IMR-90 (cell line): ENCODE measurements at regions not wholly inside any gene's neighbourhood (a gene's known extent, or its start where the extent isn't known, plus 50 kb on each side); places are given as distances from the start of the nearest gene placed in this dataset.

Source experiments
- ATAC-seq: fragments of 200-7000 bp; cut with Tn5 transposase; 2 replicates; pipeline ENCODE4 v1.9.1; 2020; ENCODE audit warnings: low read depth, mild to moderate bottlenecking, moderate library complexity
- BruUV-seq: library from RNA; stranded (reverse); fragments of 400-500 nt; replicated peaks from 2 replicates; lab custom pipeline; 2021; lab: Mats Ljungman, UMichigan
- CTCF ChIA-PET: fragments of 300-600 bp; formaldehyde crosslinking; extraction: SDS; loops from one replicate; lab custom pipeline; 2021; ENCODE audit warnings: antibody characterized with exemption; lab: Yijun Ruan, JAX
- POLR2A ChIA-PET: fragments of 300-600 bp; sonication (Branson Sonifier 250); formaldehyde crosslinking; loops from one replicate; lab custom pipeline; 2022; ENCODE audit warnings: antibody characterized with exemption; ENCODE audit not compliant: unreplicated experiment; lab: Charles Lee
- DNase-seq: peaks from one replicate; pipeline ENCODE4 v3.0.0; 2013
- H2AFZ ChIP-seq: replicated peaks from 2 replicates; pipeline ENCODE3; 2013; ENCODE audit warnings: low read length, mild to moderate bottlenecking; ENCODE audit not compliant: poor library complexity
- H2AK5ac ChIP-seq: 2 replicates; pipeline ENCODE4 v1.6.1; 2013; ENCODE audit warnings: low read depth, low read length, inconsistent platforms
- H2AK9ac ChIP-seq: replicated peaks from 2 replicates; pipeline ENCODE3; 2013; ENCODE audit warnings: mild to moderate bottlenecking, low read depth, low read length, moderate library complexity; ENCODE audit not compliant: poor library complexity
- H2BK120ac ChIP-seq: 2 replicates; pipeline ENCODE4 v1.6.1; 2013; ENCODE audit warnings: low read depth, low read length, inconsistent platforms
- H2BK15ac ChIP-seq: 3 replicates; pipeline ENCODE4 v1.6.1; 2013; ENCODE audit warnings: low read depth, low read length, inconsistent platforms
- H2BK20ac ChIP-seq: 2 replicates; pipeline ENCODE4 v1.6.1; 2013; ENCODE audit warnings: low read depth, mild to moderate bottlenecking, inconsistent platforms, low read length, moderate library complexity
- H2BK5ac ChIP-seq: 2 replicates; pipeline ENCODE4 v1.6.1; 2013; ENCODE audit warnings: mild to moderate bottlenecking, low read depth, low read length, inconsistent platforms; ENCODE audit not compliant: poor library complexity, severe bottlenecking
- H3K14ac ChIP-seq: replicated peaks from 2 replicates; pipeline ENCODE4 v1.6.1; 2013; ENCODE audit warnings: low read depth, low read length, inconsistent platforms
- H3K18ac ChIP-seq: 2 replicates; pipeline ENCODE4 v1.6.1; 2013; ENCODE audit warnings: low read depth, low read length, control low read depth
- H3K23ac ChIP-seq: 2 replicates; pipeline ENCODE4 v1.6.1; 2013; ENCODE audit warnings: low read depth, low read length, inconsistent platforms
- H3K27ac ChIP-seq: 2 replicates; pipeline ENCODE4 v1.5.1; 2013; ENCODE audit warnings: mild to moderate bottlenecking, control low read depth, low read length; ENCODE audit not compliant: insufficient read depth
- H3K27me3 ChIP-seq: 2 replicates; pipeline ENCODE4 v1.6.1; 2013; ENCODE audit warnings: low read length; ENCODE audit not compliant: control insufficient read depth, insufficient read depth
- H3K36me3 ChIP-seq: 2 replicates; pipeline ENCODE4 v1.6.1; 2013; ENCODE audit warnings: low read length, mixed read lengths; ENCODE audit not compliant: control insufficient read depth, insufficient read depth
- H3K4ac ChIP-seq: 2 replicates; pipeline ENCODE4 v1.6.1; 2013; ENCODE audit warnings: low read depth, low read length, inconsistent platforms
- H3K4me1 ChIP-seq: 2 replicates; pipeline ENCODE4 v1.6.1; 2013; ENCODE audit warnings: low read length, mixed read lengths; ENCODE audit not compliant: control insufficient read depth, insufficient read depth
- H3K4me2 ChIP-seq: 2 replicates; pipeline ENCODE4 v1.6.1; 2013; ENCODE audit warnings: low read depth, mild to moderate bottlenecking, control low read depth, low read length, moderate library complexity
- H3K4me3 ChIP-seq: 2 replicates; pipeline ENCODE4 v1.5.1; 2013; ENCODE audit warnings: low read depth, mild to moderate bottlenecking, control low read depth, low read length, moderate library complexity; ENCODE audit not compliant: insufficient read depth
- H3K56ac ChIP-seq: 2 replicates; pipeline ENCODE4 v1.6.1; 2013; ENCODE audit warnings: low read length, inconsistent platforms; ENCODE audit not compliant: insufficient read depth; ENCODE audit errors: extremely low read depth
- H3K79me1 ChIP-seq, 2 experiments: 2 replicates each; pipeline ENCODE4 v1.6.1; 2013; ENCODE audit warnings: low read length in 2 of 2, inconsistent platforms in 1 of 2, low read depth in 1 of 2
- H3K9ac ChIP-seq: 2 replicates; pipeline ENCODE4 v1.6.1; 2013; ENCODE audit warnings: low read depth, low read length, control low read depth
- H3K9me1 ChIP-seq: 2 replicates; pipeline ENCODE4 v1.6.1; 2013; ENCODE audit warnings: low read length, inconsistent platforms; ENCODE audit not compliant: insufficient read depth
- H3K9me3 ChIP-seq: 2 replicates; pipeline ENCODE4 v1.6.1; 2013; ENCODE audit warnings: low read length; ENCODE audit not compliant: control insufficient read depth, insufficient read depth
- H4K20me1 ChIP-seq: 2 replicates; pipeline ENCODE4 v1.6.1; 2013; ENCODE audit warnings: low read length, inconsistent platforms; ENCODE audit not compliant: insufficient read depth
- H4K5ac ChIP-seq: 2 replicates; pipeline ENCODE4 v1.6.1; 2013; ENCODE audit warnings: mild to moderate bottlenecking, low read depth, low read length, control low read depth
- H4K8ac ChIP-seq, 2 experiments: 2 replicates each; pipeline ENCODE4 v1.6.1; 2013; ENCODE audit warnings: low read depth in 2 of 2, low read length in 2 of 2, control low read depth in 1 of 2, inconsistent platforms in 1 of 2
- H4K91ac ChIP-seq: 2 replicates; pipeline ENCODE4 v1.6.1; 2013; ENCODE audit warnings: low read depth, low read length, inconsistent platforms; ENCODE audit not compliant: insufficient read depth
- CEBPB ChIP-seq: IDR thresholded peaks from 2 replicates; pipeline ENCODE4 v1.6.1; 2012; ENCODE audit warnings: low read depth, low read length, improper control_type of control experiment
- FOS ChIP-seq: fragments of 150-350 bp; IDR thresholded peaks from 2 replicates; pipeline ENCODE4 v1.6.1; 2016; ENCODE audit warnings: low read depth, low read length
- WGBS, 2 experiments: methylation state at CpG; one replicate each; pipeline versions ENCODE4 v1.1.5 to v1.1.7; 2013; ENCODE audit warnings: missing lambda C conversion rate in 2 of 2; ENCODE audit not compliant: insufficient read length in 1 of 2; ENCODE audit errors: extremely low coverage in 2 of 2; 5-methylcytosine and 5-hydroxymethylcytosine counted together
- dilution Hi-C: fragments of 300-500 bp; cut with HindIII; formaldehyde crosslinking; loops from one replicate; pipeline ENCODE4 v1.14.3; 2018; ENCODE audit warnings: low sequenced_read_pairs; ENCODE audit not compliant: unreplicated experiment
- in situ Hi-C: fragments of 300-500 bp; cut with MboI; formaldehyde crosslinking; loops from 3 replicates; pipeline ENCODE4 v1.14.3; 2019; ENCODE audit warnings: low sequenced_read_pairs, inconsistent platforms, mixed read lengths
- intact Hi-C: fragments of 100-400 bp; cut with micrococcal nuclease; formaldehyde crosslinking; loops from 2 replicates; pipeline ENCODE4 v1.10.0; 2022

DNA sequence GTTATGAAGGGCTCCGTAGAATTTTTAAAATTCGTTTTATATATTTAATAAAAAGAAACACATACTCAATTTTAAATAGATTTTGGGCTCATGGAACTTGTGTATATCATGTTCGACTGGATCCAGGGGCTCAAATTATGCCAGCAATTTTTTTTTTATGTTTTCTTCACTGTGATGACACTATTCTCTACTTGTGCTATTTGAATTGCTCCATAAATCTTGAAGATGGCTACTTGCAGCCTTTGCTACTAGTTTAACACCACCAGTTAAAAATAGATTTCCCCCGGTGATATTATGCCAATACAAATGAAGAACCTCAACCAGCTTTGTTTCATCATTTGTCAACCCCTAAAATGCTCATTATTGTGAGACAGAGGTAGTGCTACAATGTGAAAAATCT is 933.2 kb downstream of the IPMK start:
- Histone ChIP-seq H4K8ac (no peak overlapping the region), H3K9me3 (no peaks in the 10 kb centered on the region), H4K91ac (no peak overlapping the region), H3K9ac (no peak overlapping the region), H3K4me1 (no peaks in the 10 kb centered on the region), H2BK120ac (no peak overlapping the region), H2AK5ac (no peak overlapping the region), H3K27ac (no peak overlapping the region), H3K4me3 (no peak overlapping the region), H3K14ac (no peak overlapping the region), H3K79me1 (no peaks in the 10 kb centered on the region), H2BK20ac (no peak overlapping the region), H3K9me1 (no peaks in the 10 kb centered on the region), H3K23ac (no peak overlapping the region), H4K5ac (no peak overlapping the region), H3K56ac (no peak overlapping the region), H2BK5ac (no peak overlapping the region), H2AFZ (no peak overlapping the region), H2BK15ac (no peak overlapping the region), H2AK9ac (no peak overlapping the region), H3K18ac (no peak overlapping the region), H3K4me2 (no peak overlapping the region), H3K36me3 (no peaks in the 10 kb centered on the region), H3K4ac (no peak overlapping the region), H4K20me1 (no peaks in the 10 kb centered on the region), H3K27me3 (no peaks in the 10 kb centered on the region)
- TF ChIP-seq CEBPB = no peak
- no peak for TF ChIP-seq FOS
- WGBS, 2 experiments = 20% methylated on average over 1 of the region's 4 CpGs; no CpG with 5 or more reads in 1 of the 2 experiments
- ChIA-PET CTCF (no interaction called here), POLR2A (no interaction called here)
- ATAC-seq (no peak), DNase-seq (no peak)
- dilution Hi-C loops (no loop called here), in situ Hi-C loops (no loop called here), intact Hi-C loops (no loop called here)
- no TSS peak for BruUV-seq
